MM.1S (cell line): ENCODE measurements at regions not wholly inside any gene's neighbourhood (a gene's known extent, or its start where the extent isn't known, plus 50 kb on each side); places are given as distances from the start of the nearest gene placed in this dataset.

ENCODE experiments used
- CTCF ChIP-seq: fragments of 300-600 bp; sonication (generic); IDR thresholded peaks from 2 replicates; pipeline ENCODE4 v1.5.1; 2016; ENCODE audit warnings: antibody characterized with exemption, low read length, mixed read lengths
- EZH2 ChIP-seq: fragments of 300-600 bp; sonication (generic); optimal IDR thresholded peaks from 2 replicates; pipeline ENCODE3; 2017; ENCODE audit warnings: low read depth, mild to moderate bottlenecking, antibody characterized with exemption, low read length, mixed read lengths
- EZH2phosphoT487 ChIP-seq: fragments of 300-600 bp; sonication (generic); IDR thresholded peaks from 2 replicates; pipeline ENCODE4 v1.6.1; 2018; ENCODE audit warnings: antibody characterized with exemption, low read length

- TF ChIP-seq CTCF, result no peak
- no peak for TF ChIP-seq EZH2phosphoT487
- no peak for TF ChIP-seq EZH2
These were observed 237.1 kb upstream of the ARGLU1 start for GRCh38 chr13:106804991-106805390.
